AG10803 (cell line): ENCODE measurements at regions not wholly inside any gene's neighbourhood (a gene's known extent, or its start where the extent isn't known, plus 50 kb on each side); places are given as distances from the start of the nearest gene placed in this dataset.
"Not testable (repeated sequence)": the region's sequence is repeated elsewhere in the genome, so short reads cannot be mapped to it uniquely, and the experiment has no call there.

Experiments used
- DNase-seq: peaks from one replicate; pipeline ENCODE4 v3.0.0; 2010; ENCODE audit warnings: low read depth
- H3K4me3 ChIP-seq: 2 replicates; pipeline ENCODE4 v1.5.1; 2011; ENCODE audit warnings: mild to moderate bottlenecking, low read length, control low read depth
- CTCF ChIP-seq: conservative IDR thresholded peaks from 2 replicates; pipeline ENCODE4 v1.5.1; 2011; ENCODE audit warnings: mild to moderate bottlenecking, low read length, control low read depth, inconsistent platforms

- H3K4me3 ChIP-seq, result no peak overlapping the region
- DNase-seq, result no peak
- no peak for TF ChIP-seq CTCF
Observed at GRCh38 chr12:17572250-17572649, 517.7 kb downstream of the RERGL start.

GRCh38 chr12:17571047-17571446 lies 518.9 kb downstream of the RERGL start:
- H3K4me3 ChIP-seq, result no peak overlapping the region
- no peak for TF ChIP-seq CTCF
- no peak for DNase-seq

- H3K4me3 ChIP-seq, DNase-seq: not testable (repeated sequence)
Observed at GRCh38 chr12:17564630-17565029, 525.4 kb downstream of the RERGL start.

- TF ChIP-seq CTCF, result no peak
- no peak for DNase-seq
Observed at GRCh38 chr12:17550011-17550410, 540.0 kb downstream of the RERGL start.

GRCh38 chr12:17540921-17541320 lies 549.1 kb downstream of the RERGL start:
- no peak for TF ChIP-seq CTCF
- DNase-seq, result no peak

More at GRCh38 chr12:17550011-17550410, 540.0 kb downstream of the RERGL start:
- H3K4me3 ChIP-seq, result no peak overlapping the region

GRCh38 chr12:17528394-17528793 lies 561.6 kb downstream of the RERGL start:
- TF ChIP-seq CTCF, result no peak
- no peak overlapping the region for H3K4me3 ChIP-seq
- no peak for DNase-seq

More at GRCh38 chr12:17540921-17541320, 549.1 kb downstream of the RERGL start:
- no peak overlapping the region for H3K4me3 ChIP-seq

- DNase-seq, result no peak
- no peak for TF ChIP-seq CTCF
- H3K4me3 ChIP-seq, result no peak overlapping the region
Observed at GRCh38 chr12:17527021-17527420, 563.0 kb downstream of the RERGL start.

- no peak for DNase-seq
- no peak for TF ChIP-seq CTCF
- H3K4me3 ChIP-seq, result no peak overlapping the region
Observed at GRCh38 chr12:17511369-17511768, 578.6 kb downstream of the RERGL start.
